ENCODE measurements at regions not wholly inside any gene's neighbourhood (a gene's known extent, or its start where the extent isn't known, plus 50 kb on each side); places are given as distances from the start of the nearest gene placed in this dataset.

DNA sequence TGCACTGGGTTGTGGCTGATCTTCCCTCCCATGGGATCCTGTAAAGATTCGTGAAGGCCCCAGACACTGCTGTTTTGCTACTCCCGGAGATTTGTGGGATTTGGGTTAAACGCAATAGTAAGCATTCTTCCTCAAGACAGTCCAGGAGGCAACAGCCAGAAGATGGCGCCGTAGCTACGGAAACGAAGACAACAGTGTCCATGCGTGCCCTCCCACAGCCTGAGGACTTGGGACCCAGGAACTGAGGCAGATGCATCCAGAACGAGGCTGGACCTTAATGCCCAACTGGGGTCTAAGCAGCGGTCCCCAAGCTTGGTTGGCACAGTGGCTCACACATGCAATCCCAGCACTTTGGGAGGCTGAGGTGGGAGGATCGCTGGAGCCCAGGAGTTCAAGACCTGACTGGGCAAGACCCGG lies 57.6 kb upstream of the ZNF507 start:
- H3K4me3 ChIP-seq (ENCODE audit: low read depth, low read length) = no peak overlapping the region
- POLR2A ChIA-PET = no interaction called here
- TF ChIP-seq, protein P1, sequence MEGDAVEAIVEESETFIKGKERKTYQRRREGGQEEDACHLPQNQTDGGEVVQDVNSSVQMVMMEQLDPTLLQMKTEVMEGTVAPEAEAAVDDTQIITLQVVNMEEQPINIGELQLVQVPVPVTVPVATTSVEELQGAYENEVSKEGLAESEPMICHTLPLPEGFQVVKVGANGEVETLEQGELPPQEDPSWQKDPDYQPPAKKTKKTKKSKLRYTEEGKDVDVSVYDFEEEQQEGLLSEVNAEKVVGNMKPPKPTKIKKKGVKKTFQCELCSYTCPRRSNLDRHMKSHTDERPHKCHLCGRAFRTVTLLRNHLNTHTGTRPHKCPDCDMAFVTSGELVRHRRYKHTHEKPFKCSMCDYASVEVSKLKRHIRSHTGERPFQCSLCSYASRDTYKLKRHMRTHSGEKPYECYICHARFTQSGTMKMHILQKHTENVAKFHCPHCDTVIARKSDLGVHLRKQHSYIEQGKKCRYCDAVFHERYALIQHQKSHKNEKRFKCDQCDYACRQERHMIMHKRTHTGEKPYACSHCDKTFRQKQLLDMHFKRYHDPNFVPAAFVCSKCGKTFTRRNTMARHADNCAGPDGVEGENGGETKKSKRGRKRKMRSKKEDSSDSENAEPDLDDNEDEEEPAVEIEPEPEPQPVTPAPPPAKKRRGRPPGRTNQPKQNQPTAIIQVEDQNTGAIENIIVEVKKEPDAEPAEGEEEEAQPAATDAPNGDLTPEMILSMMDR (IDR thresholded peaks at IDR 0.05; ENCODE audit: insufficient read depth, low read length, missing control alignments) = peak; percentile 69
- CTCF ChIA-PET = interaction anchor here (1.0 to 4.6 kb wide), 5 partner anchors 31 to 1605 kb away, joined by 3 to 42 read pairs (median 5); no protein-coding TSS in a partner anchor
- DNase-seq (ENCODE audit: low read depth, low spot score) = no peak

DNA sequence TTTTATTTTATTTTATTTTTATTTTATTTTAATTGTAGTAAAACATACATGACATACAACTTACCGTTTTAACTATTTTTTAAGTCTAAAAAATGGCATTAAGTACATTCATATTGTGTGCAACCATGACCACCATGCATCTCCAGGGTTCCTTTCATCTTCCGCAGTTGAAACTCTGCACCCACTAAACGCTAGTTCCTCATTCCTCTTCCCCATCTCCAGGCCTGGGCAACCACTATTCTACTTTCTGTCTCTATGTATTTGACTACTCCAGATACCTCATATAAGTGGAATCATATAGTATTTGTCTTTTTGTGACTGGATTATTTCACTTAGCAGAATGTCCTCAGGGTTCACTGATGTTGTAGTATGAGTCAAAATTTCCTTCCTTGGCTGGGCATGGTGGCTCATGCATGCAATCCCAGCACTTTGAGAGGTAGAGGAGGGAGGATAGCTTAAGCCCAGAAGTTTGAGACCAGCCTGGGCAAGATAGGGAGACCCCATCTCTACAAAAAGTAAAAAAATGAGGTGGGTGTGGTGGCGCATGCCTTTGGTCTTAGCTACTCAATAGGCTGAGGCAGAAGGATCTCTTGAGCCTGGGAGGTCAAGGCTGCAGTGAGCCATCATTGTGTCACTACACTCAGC lies 55.7 kb upstream of the ZNF507 start:
- DNase-seq (ENCODE audit: low read depth, low spot score) = no peak
- POLR2A ChIA-PET = no interaction called here
- CTCF ChIA-PET = interaction anchor here (2.0 to 4.6 kb wide), 3 partner anchors 48 to 281 kb away, joined by 4 to 42 read pairs (median 9); no protein-coding TSS in a partner anchor

GRCh38 chr19:32291876-32292275 lies 53.5 kb upstream of the ZNF507 start:
- CTCF ChIA-PET = interaction anchor here (2.0 kb wide), 1 partner anchor 278 kb away, joined by 4 read pairs; no protein-coding TSS in a partner anchor
- H3K4me3 ChIP-seq (ENCODE audit: low read depth, low read length) = no peak overlapping the region
- no peak for DNase-seq (ENCODE audit: low read depth, low spot score)
- TF ChIP-seq, protein P1 (IDR thresholded peaks at IDR 0.05; ENCODE audit: insufficient read depth, low read length, missing control alignments) = no peak
- POLR2A ChIA-PET = no interaction called here

More for the DNA sequence above, 55.7 kb upstream of the ZNF507 start:
- H3K4me3 ChIP-seq (ENCODE audit: low read depth, low read length) = no peak overlapping the region
- TF ChIP-seq, protein P1 (IDR thresholded peaks at IDR 0.05; ENCODE audit: insufficient read depth, low read length, missing control alignments) = no peak

DNA sequence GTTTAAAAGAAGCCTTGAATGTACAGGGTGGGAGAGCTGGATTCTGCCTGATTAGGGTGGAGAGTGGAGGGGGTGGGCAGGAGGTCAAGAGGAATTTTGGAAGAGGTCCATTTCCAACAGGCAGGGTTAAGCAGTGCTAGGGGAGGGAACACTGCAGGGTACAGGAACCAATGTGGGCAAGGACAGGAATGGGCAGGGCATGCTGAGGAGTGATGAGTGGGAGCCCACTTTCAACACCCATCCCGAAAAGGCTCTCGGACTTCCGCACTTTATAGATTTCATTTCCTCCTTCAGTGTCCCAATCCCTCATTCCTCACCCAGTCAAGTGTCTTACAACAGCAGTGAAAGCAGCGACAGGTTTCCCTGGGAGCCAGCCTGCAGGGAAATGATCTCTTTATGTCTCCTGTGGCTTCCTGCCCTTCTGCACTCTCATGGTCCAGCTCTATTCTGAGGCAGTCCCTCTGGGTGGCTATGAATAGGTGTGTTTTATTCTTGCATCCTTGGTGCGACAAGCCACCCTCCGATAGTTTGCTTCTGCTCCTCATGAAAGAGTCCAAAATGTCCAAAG lies 50.5 kb upstream of the ZNF507 start:
- no peak for DNase-seq (ENCODE audit: low read depth, low spot score)
- no peak overlapping the region for H3K4me3 ChIP-seq (ENCODE audit: low read depth, low read length)
- POLR2A ChIA-PET = no interaction called here
- TF ChIP-seq, protein P1 (IDR thresholded peaks at IDR 0.05; ENCODE audit: insufficient read depth, low read length, missing control alignments) = no peak
- CTCF ChIA-PET = no interaction called here

All from AG04449 (cell line).